MCF 10A (cell line): ENCODE measurements at regions not wholly inside any gene's neighbourhood (a gene's known extent, or its start where the extent isn't known, plus 50 kb on each side); places are given as distances from the start of the nearest gene placed in this dataset.

Source experiments
- BruUV-seq: library from RNA; stranded (reverse); fragments of 400-500 nt; replicated peaks from 2 replicates; lab custom pipeline; 2021; lab: Mats Ljungman, UMichigan
- CTCF ChIA-PET: fragments of 300-600 bp; sonication (Branson Sonifier 250); formaldehyde crosslinking; extraction: SDS; loops from one replicate; lab custom pipeline; 2021; ENCODE audit warnings: antibody characterized with exemption, inconsistent platforms; lab: Yijun Ruan, JAX
- POLR2A ChIA-PET: fragments of 300-600, 350-650 bp; sonication (Branson Sonifier 250); formaldehyde crosslinking; extraction: SDS; loops from one replicate; lab custom pipeline; 2020; ENCODE audit warnings: antibody characterized with exemption, inconsistent platforms; lab: Yijun Ruan, JAX
- DNase-seq: peaks from one replicate; pipeline ENCODE4 v3.0.0-alpha.2; 2018; ENCODE audit not compliant: unreplicated experiment
- H3K27ac Mint-ChIP-seq: one replicate; pipeline ENCODE4 v1.8.0; 2022; ENCODE audit warnings: mild to moderate bottlenecking, low read depth, mixed read lengths; ENCODE audit not compliant: unreplicated experiment
- H3K27me3 Mint-ChIP-seq: one replicate; pipeline ENCODE4 v1.8.0; 2022; ENCODE audit warnings: mixed read lengths; ENCODE audit not compliant: insufficient read depth, unreplicated experiment
- H3K36me3 Mint-ChIP-seq: one replicate; pipeline ENCODE4 v1.8.0; 2022; ENCODE audit warnings: mild to moderate bottlenecking, moderate library complexity, mixed read lengths; ENCODE audit not compliant: insufficient read depth, unreplicated experiment
- H3K4me1 Mint-ChIP-seq: one replicate; pipeline ENCODE4 v1.8.0; 2022; ENCODE audit warnings: mixed read lengths; ENCODE audit not compliant: insufficient read depth, unreplicated experiment
- H3K4me3 Mint-ChIP-seq: one replicate; pipeline ENCODE4 v1.8.0; 2022; ENCODE audit warnings: mild to moderate bottlenecking, moderate library complexity, mixed read lengths; ENCODE audit not compliant: unreplicated experiment
- H3K9me3 Mint-ChIP-seq: one replicate; pipeline ENCODE4 v1.8.0; 2022; ENCODE audit warnings: mixed read lengths; ENCODE audit not compliant: unreplicated experiment
- intact Hi-C: fragments of 100-400 bp; cut with micrococcal nuclease; formaldehyde crosslinking; loops from 2 replicates; pipeline ENCODE4 v1.14.1; 2022
- TF ChIP-seq, protein P1 (sequence below): fragments of 200-600 bp; IDR thresholded peaks from one replicate; pipeline ENCODE4 v1.8.0; 2022; ENCODE audit warnings: antibody characterized with exemption, mild to moderate bottlenecking; ENCODE audit not compliant: unreplicated experiment

DNA sequence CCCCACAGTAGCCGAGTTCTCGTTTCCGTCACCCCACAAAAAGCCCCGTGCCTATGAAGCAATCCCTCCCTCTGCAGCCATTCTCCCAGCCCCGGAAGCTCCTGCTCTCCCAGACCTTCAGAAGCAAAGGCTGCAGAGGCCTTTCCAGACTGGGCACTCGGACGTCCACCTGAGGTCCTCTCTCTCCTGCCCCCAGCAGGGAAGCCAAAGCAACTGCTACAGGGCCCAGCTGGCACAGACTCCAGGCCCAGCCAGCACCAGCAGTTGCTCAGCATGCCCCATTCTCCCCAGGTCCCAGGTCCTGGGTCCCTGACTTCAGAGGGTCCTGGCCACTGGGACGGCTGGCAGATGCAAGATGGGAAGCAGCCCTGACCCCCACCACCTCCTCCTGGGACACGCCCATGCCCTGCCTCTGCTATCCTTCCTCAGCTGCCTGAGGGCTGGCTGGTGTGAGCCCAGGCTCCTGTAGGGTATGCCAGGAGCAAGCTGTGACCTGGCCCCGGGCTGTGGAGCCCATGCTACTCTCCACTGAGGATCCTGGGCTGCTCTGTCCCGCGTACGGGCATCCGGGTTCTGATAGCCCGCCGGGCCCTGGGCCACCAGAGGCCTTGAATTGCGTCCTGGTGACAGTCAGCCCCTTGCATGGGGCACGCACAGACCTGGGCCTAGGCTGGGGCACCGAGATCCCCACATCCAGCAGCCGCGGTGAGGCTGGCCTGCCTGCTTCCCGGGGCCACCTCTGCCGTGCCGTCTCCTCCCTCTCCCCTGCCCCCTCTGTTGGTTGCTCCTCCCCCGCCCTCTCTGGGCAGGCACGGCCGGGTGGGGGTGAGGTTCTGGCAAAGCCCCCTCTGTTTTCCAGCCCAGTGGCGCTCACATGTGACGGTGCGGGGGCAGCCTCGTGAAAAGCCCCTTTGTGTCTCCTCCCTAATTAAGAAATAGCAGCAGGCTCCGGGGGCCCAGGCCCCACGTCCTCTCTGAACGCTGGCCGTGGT is 1310.3 kb downstream of the BRD1 start:
- Mint-ChIP-seq H3K36me3 (no peaks in the 10 kb centered on the region), H3K4me3 (no peak overlapping the region), H3K4me1 (no peaks in the 10 kb centered on the region), H3K27ac (no peak overlapping the region), H3K27me3 (no peaks in the 10 kb centered on the region), H3K9me3 (peaks cover 28% of the 10 kb centered on the region)
- no TSS peak for BruUV-seq
- POLR2A ChIA-PET: no interaction called here
- intact Hi-C loops: no loop called here
- no peak for DNase-seq
- CTCF ChIA-PET: interaction anchor here (0.7 kb wide), 1 partner anchor 334 kb away, joined by 4 read pairs; no protein-coding TSS in a partner anchor
- TF ChIP-seq, protein P1, sequence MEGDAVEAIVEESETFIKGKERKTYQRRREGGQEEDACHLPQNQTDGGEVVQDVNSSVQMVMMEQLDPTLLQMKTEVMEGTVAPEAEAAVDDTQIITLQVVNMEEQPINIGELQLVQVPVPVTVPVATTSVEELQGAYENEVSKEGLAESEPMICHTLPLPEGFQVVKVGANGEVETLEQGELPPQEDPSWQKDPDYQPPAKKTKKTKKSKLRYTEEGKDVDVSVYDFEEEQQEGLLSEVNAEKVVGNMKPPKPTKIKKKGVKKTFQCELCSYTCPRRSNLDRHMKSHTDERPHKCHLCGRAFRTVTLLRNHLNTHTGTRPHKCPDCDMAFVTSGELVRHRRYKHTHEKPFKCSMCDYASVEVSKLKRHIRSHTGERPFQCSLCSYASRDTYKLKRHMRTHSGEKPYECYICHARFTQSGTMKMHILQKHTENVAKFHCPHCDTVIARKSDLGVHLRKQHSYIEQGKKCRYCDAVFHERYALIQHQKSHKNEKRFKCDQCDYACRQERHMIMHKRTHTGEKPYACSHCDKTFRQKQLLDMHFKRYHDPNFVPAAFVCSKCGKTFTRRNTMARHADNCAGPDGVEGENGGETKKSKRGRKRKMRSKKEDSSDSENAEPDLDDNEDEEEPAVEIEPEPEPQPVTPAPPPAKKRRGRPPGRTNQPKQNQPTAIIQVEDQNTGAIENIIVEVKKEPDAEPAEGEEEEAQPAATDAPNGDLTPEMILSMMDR: no peak

DNA sequence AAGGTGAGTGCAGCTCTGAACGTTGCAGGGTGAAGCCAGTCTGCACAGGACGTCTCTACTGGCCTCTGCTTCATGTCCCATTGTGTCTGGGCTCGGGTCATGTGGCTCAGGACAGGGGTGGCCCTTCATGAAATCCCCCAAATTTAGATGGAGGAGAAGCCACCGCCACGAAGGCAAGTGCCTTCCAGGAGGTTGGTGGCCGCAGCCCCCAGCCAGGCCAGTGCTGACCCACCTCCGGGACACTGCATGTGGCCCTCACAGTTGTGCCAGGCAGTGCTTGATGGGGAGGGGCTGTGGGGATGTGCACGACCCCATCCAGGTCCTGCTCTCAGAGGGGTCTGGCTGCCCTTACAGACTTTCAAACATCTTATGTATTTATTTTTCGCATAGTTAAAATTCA is 1311.1 kb downstream of the BRD1 start:
- no peak overlapping the region for H3K27ac Mint-ChIP-seq
- intact Hi-C loops: no loop called here
- H3K27me3 Mint-ChIP-seq: no peaks in the 10 kb centered on the region
- POLR2A ChIA-PET: no interaction called here
- TF ChIP-seq, protein P1: no peak
- CTCF ChIA-PET: no interaction called here
- no peak for DNase-seq
- H3K4me3 Mint-ChIP-seq: no peak overlapping the region
- no peaks in the 10 kb centered on the region for H3K36me3 Mint-ChIP-seq
- H3K4me1 Mint-ChIP-seq: no peaks in the 10 kb centered on the region
- peaks cover 30% of the 10 kb centered on the region for H3K9me3 Mint-ChIP-seq
- no TSS peak for BruUV-seq

DNA sequence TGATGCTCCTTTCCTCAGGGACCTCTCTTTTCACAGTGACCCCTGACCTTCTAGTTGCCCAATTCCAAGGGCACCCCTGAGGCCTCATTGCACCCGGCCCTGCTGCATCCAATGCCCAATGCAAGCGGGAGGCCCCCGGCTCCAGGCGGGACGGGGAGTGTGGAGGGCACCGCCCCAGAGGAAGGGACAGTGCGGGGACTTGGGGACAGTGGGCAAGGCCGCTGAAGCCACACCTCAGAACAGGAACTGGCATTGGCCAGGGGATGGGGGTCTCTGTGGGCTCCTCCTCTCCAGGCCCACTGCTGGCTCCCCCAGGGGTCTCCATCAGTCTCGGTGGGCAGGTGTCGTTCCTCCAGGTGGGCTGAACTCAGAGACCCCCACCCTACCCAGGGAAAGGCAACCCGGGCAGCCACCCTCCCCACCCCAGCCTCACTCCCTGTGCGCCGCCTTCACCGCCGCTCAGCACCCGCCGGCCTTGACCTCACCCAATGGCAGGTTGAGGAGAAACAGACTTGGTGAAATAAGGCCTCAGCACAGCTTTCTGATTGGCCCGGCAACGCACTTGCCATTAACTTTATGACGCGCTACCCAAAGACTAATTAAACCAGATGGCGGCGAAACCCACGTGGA is 1312.0 kb downstream of the BRD1 start:
- ChIA-PET POLR2A (no interaction called here), CTCF (no interaction called here)
- Mint-ChIP-seq H3K9me3 (peaks cover 25% of the 10 kb centered on the region), H3K27ac (no peak overlapping the region), H3K4me1 (no peaks in the 10 kb centered on the region), H3K27me3 (no peaks in the 10 kb centered on the region), H3K4me3 (no peak overlapping the region), H3K36me3 (no peaks in the 10 kb centered on the region)
- DNase-seq: no peak
- no TSS peak for BruUV-seq
- intact Hi-C loops: no loop called here
- TF ChIP-seq, protein P1: no peak

DNA sequence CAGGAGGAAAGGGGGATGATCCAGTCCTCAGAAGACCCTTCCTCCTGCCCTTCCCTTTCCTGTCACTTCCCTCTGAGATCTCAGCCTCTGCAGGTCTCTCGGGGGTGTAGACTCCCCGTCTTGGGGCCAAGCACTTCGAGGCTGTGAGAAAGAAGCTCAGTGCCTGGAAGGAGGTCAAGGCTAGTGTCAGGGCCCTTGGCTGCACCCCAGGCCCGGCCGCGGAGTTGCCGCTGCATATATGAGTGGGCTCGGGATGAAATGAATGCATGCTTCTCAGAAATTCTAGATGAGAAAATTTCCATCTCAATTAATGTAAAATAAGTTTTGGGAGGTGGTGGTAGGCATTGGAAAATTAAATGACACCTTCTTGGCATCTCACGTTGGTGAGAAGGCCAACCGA is 1313.7 kb downstream of the BRD1 start:
- Mint-ChIP-seq H3K36me3 (no peaks in the 10 kb centered on the region), H3K27ac (no peak overlapping the region), H3K9me3 (peaks cover 30% of the 10 kb centered on the region), H3K4me1 (no peaks in the 10 kb centered on the region), H3K27me3 (no peaks in the 10 kb centered on the region), H3K4me3 (no peak overlapping the region)
- no TSS peak for BruUV-seq
- ChIA-PET CTCF (interaction anchor here (0.6 to 0.8 kb wide), 2 partner anchors 11 to 22 kb away, joined by 3 to 4 read pairs; no protein-coding TSS in a partner anchor), POLR2A (no interaction called here)
- no peak for DNase-seq
- intact Hi-C loops: no loop called here
- TF ChIP-seq, protein P1: no peak
